NT2/D1 (cell line): ENCODE measurements at regions not wholly inside any gene's neighbourhood (a gene's known extent, or its start where the extent isn't known, plus 50 kb on each side); places are given as distances from the start of the nearest gene placed in this dataset.

ENCODE experiments used
- SUZ12 ChIP-seq: IDR thresholded peaks from 2 replicates; pipeline ENCODE4 v1.6.1; 2011; ENCODE audit not compliant: insufficient read length, insufficient read depth; ENCODE audit errors: extremely low read depth
- YY1 ChIP-seq: IDR thresholded peaks from 2 replicates; pipeline ENCODE4 v1.6.1; 2011; ENCODE audit not compliant: insufficient read length, insufficient read depth
- ZNF274 ChIP-seq: IDR thresholded peaks from 2 replicates; pipeline ENCODE4 v1.6.1; 2011; ENCODE audit warnings: mild to moderate bottlenecking, low read depth, low read length

- no peak for TF ChIP-seq SUZ12
- no peak for TF ChIP-seq YY1
- TF ChIP-seq ZNF274: no peak
These were observed 1401.9 kb downstream of the CDH11 start for GRCh38 chr16:63719926-63720325.
